Transverse colon (tissue), 4 donors: ENCODE measurements at regions not wholly inside any gene's neighbourhood (a gene's known extent, or its start where the extent isn't known, plus 50 kb on each side); places are given as distances from the start of the nearest gene placed in this dataset.

Experiments
- POLR2A ChIP-seq: fragments of 450-650 bp; IDR thresholded peaks from one replicate; pipeline ENCODE4 v1.6.1; 2016; ENCODE audit warnings: antibody characterized with exemption, mild to moderate bottlenecking, moderate library complexity
- POLR2AphosphoS5 ChIP-seq, 3 donors: sonication (generic); formaldehyde crosslinking; IDR thresholded peaks; one replicate each; pipeline ENCODE4 v1.6.1; 2016; ENCODE audit warnings: antibody characterized with exemption in 3 of 3
- TF ChIP-seq, protein P1 (sequence below), 5 experiments: fragments of 200-600 bp in 3 of 5; fragments of 450-650 bp in 2 of 5; sonication (generic) in 3 of 5; IDR thresholded peaks; 1 replicate in 2 of 5; 2 replicates in 3 of 5; pipeline ENCODE4 v1.5.1; 2016 to 2017; ENCODE audit warnings: antibody characterized with exemption in 5 of 5, inconsistent platforms in 3 of 5, mild to moderate bottlenecking in 2 of 5, moderate library complexity in 1 of 5

DNA sequence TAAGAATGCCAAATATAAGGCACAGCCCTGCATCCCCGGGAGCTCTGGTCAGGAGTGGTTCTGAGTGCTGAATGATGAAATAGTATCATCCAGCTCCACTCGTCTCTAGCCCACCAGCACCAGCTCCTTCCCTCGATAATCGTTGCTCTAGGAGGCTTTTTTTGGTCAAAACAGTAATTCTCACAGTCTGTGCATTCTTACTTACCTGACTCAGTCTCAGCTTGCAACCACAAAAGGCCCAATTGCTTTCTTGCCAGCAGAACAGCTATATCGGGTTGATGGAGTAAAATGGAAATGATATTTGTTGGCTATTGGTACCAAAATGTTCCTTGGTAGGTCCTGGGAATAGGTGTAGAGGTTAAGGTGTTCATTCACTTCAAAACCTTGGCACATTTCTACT is 94.8 kb downstream of the BMP4 start:
- TF ChIP-seq, protein P1, sequence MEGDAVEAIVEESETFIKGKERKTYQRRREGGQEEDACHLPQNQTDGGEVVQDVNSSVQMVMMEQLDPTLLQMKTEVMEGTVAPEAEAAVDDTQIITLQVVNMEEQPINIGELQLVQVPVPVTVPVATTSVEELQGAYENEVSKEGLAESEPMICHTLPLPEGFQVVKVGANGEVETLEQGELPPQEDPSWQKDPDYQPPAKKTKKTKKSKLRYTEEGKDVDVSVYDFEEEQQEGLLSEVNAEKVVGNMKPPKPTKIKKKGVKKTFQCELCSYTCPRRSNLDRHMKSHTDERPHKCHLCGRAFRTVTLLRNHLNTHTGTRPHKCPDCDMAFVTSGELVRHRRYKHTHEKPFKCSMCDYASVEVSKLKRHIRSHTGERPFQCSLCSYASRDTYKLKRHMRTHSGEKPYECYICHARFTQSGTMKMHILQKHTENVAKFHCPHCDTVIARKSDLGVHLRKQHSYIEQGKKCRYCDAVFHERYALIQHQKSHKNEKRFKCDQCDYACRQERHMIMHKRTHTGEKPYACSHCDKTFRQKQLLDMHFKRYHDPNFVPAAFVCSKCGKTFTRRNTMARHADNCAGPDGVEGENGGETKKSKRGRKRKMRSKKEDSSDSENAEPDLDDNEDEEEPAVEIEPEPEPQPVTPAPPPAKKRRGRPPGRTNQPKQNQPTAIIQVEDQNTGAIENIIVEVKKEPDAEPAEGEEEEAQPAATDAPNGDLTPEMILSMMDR (IDR thresholded peaks at IDR 0.05): no peak
- no peak for TF ChIP-seq POLR2AphosphoS5 (IDR thresholded peaks at IDR 0.05)
- TF ChIP-seq POLR2A: no peak
